ENCODE measurements at regions not wholly inside any gene's neighbourhood (a gene's known extent, or its start where the extent isn't known, plus 50 kb on each side); places are given as distances from the start of the nearest gene placed in this dataset.

- peaks cover 6% of the 10 kb centered on the region; the same call in 1 of the 2 replicates for H3K27me3 Mint-ChIP-seq (ENCODE audit: low read depth)
- Histone ChIP-seq H2AFZ (ENCODE audit: low read length) (no peak overlapping the region), H3K4me1 (ENCODE audit: insufficient read depth, low read length) (no peaks in the 10 kb centered on the region)
These were observed 243.3 kb downstream of the SEC61B start for GRCh38 chr9:99465231-99465907.

More at GRCh38 chr9:99465231-99465907, 243.3 kb downstream of the SEC61B start:
- Histone ChIP-seq H3K9me3 (ENCODE audit: control insufficient read depth, low read depth, low read length) (no peaks in the 10 kb centered on the region), H3K56ac (ENCODE audit: insufficient read length, low read depth, low read length) (no peak overlapping the region), H4K5ac (ENCODE audit: insufficient read length, low read depth, low read length) (no peak overlapping the region), H2BK120ac (ENCODE audit: low read depth, low read length, poor library complexity, severe bottlenecking) (no peak overlapping the region), H3K18ac (ENCODE audit: insufficient read length, low read depth, low read length) (no peak overlapping the region), H2BK5ac (ENCODE audit: insufficient read length, low read length) (no peak overlapping the region), H2AK5ac (ENCODE audit: insufficient read length, low read length) (no peak overlapping the region), H3K79me1 (ENCODE audit: insufficient read depth, low read depth, low read length, poor library complexity, severe bottlenecking) (no peaks in the 10 kb centered on the region), H3K4me2 (ENCODE audit: insufficient read depth, insufficient read length, low read length) (no peak overlapping the region), H3K27me3 (ENCODE audit: insufficient read depth, low read length) (no peaks in the 10 kb centered on the region), H3K23me2 (ENCODE audit: insufficient read length, low read depth, low read length, poor library complexity, severe bottlenecking) (no peaks in the 10 kb centered on the region), H3K9ac (ENCODE audit: extremely low read depth, insufficient read length, low read length) (no peak overlapping the region), H2BK12ac (ENCODE audit: insufficient read length, low read depth, low read length) (no peak overlapping the region), H3K4ac (ENCODE audit: low read depth, low read length) (no peak overlapping the region), H4K20me1 (ENCODE audit: control insufficient read depth, insufficient read depth, insufficient read length) (no peaks in the 10 kb centered on the region), H3T11ph (ENCODE audit: low read length) (no peak overlapping the region), H2BK15ac (ENCODE audit: low read depth, low read length) (no peak overlapping the region), H4K91ac (ENCODE audit: insufficient read length, low read depth, low read length) (no peak overlapping the region), H3K14ac (ENCODE audit: insufficient read depth, low read length) (no peak overlapping the region), H2BK20ac (ENCODE audit: low read depth, low read length, poor library complexity, severe bottlenecking) (no peak overlapping the region), H4K8ac (replicated peaks; ENCODE audit: insufficient read length, low read depth, low read length) (no peak overlapping the region), H3K23ac (ENCODE audit: insufficient read length, low read depth, low read length) (no peak overlapping the region), H3K27ac (ENCODE audit: insufficient read length, low read depth, low read length) (no peak overlapping the region), H3K79me2 (ENCODE audit: insufficient read depth, low read length) (no peaks in the 10 kb centered on the region)
- no peaks in the 10 kb centered on the region for H3K36me3 Mint-ChIP-seq (ENCODE audit: insufficient read depth in 1 of 3, low read depth in 3 of 3)
- no CpG with 5 or more reads among the region's 7 CpGs for WGBS (ENCODE audit: extremely low coverage, insufficient read length, low lambda C conversion rate)
- no peak overlapping the region for H3K4me3 Mint-ChIP-seq
- H3K9me3 Mint-ChIP-seq: peaks cover 0 to 6% of the 10 kb centered on the region in 2 experiments; a peak in 1 of 5 replicates
- H3K4me1 Mint-ChIP-seq: peaks cover 2 to 10% of the 10 kb centered on the region in 2 experiments; a peak in 2 of 4 replicates
- TF ChIP-seq, protein P1, sequence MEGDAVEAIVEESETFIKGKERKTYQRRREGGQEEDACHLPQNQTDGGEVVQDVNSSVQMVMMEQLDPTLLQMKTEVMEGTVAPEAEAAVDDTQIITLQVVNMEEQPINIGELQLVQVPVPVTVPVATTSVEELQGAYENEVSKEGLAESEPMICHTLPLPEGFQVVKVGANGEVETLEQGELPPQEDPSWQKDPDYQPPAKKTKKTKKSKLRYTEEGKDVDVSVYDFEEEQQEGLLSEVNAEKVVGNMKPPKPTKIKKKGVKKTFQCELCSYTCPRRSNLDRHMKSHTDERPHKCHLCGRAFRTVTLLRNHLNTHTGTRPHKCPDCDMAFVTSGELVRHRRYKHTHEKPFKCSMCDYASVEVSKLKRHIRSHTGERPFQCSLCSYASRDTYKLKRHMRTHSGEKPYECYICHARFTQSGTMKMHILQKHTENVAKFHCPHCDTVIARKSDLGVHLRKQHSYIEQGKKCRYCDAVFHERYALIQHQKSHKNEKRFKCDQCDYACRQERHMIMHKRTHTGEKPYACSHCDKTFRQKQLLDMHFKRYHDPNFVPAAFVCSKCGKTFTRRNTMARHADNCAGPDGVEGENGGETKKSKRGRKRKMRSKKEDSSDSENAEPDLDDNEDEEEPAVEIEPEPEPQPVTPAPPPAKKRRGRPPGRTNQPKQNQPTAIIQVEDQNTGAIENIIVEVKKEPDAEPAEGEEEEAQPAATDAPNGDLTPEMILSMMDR (conservative IDR thresholded peaks at IDR 0.05): no peak
- no peak for DNase-seq
- no peak overlapping the region for H3K27ac Mint-ChIP-seq
